ENCODE measurements at regions not wholly inside any gene's neighbourhood (a gene's known extent, or its start where the extent isn't known, plus 50 kb on each side); places are given as distances from the start of the nearest gene placed in this dataset.

DNA sequence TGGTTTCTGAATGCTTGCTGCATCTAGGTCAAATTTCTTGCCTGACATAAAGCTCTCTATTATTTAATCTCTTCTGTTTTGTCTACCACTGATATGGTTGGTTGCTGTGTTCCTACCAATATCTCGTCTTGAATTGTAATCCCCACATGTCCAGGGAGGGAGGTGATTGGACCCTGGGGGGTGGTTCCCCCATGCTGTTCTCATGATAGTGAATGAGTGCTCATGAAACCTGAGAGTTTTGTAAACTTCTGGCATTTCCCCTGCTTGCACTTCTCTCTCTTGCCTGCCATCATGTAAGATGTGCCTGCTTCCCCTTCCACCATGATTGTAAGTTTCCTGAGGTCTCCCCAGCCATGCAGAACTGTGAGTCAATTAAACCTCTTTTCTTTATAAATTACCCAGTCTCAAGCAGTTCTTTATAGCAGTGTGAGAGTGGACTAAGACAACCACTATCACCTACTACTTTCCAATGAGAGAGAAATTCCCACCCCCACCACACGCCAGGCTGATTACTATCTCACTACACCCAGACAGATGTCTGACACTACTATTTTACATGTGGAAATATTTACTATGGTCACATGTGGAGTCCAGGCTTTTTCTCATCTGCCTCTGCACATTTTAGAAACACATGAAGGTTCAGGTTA is 69.2 kb upstream of the ATP2B1 start:
- no peaks in the 10 kb centered on the region for H3K9me3 ChIP-seq (ENCODE audit: control insufficient read depth, insufficient read depth, low read length)
- no peak overlapping the region for H3K27ac ChIP-seq (ENCODE audit: low read depth, low read length)
- no peak overlapping the region for H3K4me3 ChIP-seq (ENCODE audit: low read length)
- no peaks in the 10 kb centered on the region; the same call in 1 of the 2 replicates for H3K4me1 ChIP-seq (ENCODE audit: control insufficient read depth, low read length)
- TF ChIP-seq, protein P1, sequence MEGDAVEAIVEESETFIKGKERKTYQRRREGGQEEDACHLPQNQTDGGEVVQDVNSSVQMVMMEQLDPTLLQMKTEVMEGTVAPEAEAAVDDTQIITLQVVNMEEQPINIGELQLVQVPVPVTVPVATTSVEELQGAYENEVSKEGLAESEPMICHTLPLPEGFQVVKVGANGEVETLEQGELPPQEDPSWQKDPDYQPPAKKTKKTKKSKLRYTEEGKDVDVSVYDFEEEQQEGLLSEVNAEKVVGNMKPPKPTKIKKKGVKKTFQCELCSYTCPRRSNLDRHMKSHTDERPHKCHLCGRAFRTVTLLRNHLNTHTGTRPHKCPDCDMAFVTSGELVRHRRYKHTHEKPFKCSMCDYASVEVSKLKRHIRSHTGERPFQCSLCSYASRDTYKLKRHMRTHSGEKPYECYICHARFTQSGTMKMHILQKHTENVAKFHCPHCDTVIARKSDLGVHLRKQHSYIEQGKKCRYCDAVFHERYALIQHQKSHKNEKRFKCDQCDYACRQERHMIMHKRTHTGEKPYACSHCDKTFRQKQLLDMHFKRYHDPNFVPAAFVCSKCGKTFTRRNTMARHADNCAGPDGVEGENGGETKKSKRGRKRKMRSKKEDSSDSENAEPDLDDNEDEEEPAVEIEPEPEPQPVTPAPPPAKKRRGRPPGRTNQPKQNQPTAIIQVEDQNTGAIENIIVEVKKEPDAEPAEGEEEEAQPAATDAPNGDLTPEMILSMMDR (IDR thresholded peaks at IDR 0.05; ENCODE audit: low read depth, low read length, poor library complexity, severe bottlenecking), result no peak
- TF ChIP-seq EZH2phosphoT487 (IDR thresholded peaks at IDR 0.05; ENCODE audit: borderline replicate concordance, low read length), result no peak
- no peaks in the 10 kb centered on the region for H3K27me3 ChIP-seq (ENCODE audit: control insufficient read depth, low read length)
- H3K9me2 ChIP-seq (replicated peaks; ENCODE audit: control insufficient read depth, low read length), result no peaks in the 10 kb centered on the region
- H3F3A ChIP-seq (ENCODE audit: control insufficient read depth, insufficient read depth), result no peaks in the 10 kb centered on the region
- no peak overlapping the region for H3K4me2 ChIP-seq (ENCODE audit: low read length)
- H4K20me1 ChIP-seq (ENCODE audit: control insufficient read depth, insufficient read depth, low read depth, low read length), result no peaks in the 10 kb centered on the region
- no peaks in the 10 kb centered on the region for H3K36me3 ChIP-seq (ENCODE audit: control insufficient read depth, low read length)
- H3K79me2 ChIP-seq (ENCODE audit: control insufficient read depth, low read length), result no peaks in the 10 kb centered on the region

DNA sequence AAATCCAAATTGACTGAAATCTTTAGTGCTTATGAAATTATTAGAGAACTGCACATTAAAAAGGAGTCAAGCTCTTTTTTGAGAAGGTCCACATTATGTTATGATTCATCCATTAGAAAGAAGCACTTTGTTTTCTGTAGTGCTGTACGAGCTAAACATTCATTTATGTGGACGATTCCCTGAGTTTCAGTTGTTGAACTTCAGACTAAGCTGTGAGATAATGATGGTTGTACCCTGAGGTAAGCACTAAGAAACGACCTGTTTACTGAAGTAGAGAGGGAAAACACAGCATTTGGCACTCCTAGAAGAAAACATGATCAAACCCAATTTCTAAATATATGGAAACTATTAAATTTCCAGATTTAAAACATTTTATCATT is 67.3 kb upstream of the ATP2B1 start:
- Histone ChIP-seq H3K4me2 (ENCODE audit: low read length) (no peak overlapping the region), H4K20me1 (ENCODE audit: control insufficient read depth, insufficient read depth, low read depth, low read length) (no peaks in the 10 kb centered on the region), H3K9me3 (ENCODE audit: control insufficient read depth, insufficient read depth, low read length) (no peaks in the 10 kb centered on the region; the same call in 1 of the 2 replicates), H3K27me3 (ENCODE audit: control insufficient read depth, low read length) (no peaks in the 10 kb centered on the region), H3F3A (ENCODE audit: control insufficient read depth, insufficient read depth) (no peaks in the 10 kb centered on the region), H3K27ac (ENCODE audit: low read depth, low read length) (no peak overlapping the region), H3K4me3 (ENCODE audit: low read length) (no peak overlapping the region), H3K79me2 (ENCODE audit: control insufficient read depth, low read length) (no peaks in the 10 kb centered on the region), H3K4me1 (ENCODE audit: control insufficient read depth, low read length) (no peaks in the 10 kb centered on the region), H3K36me3 (ENCODE audit: control insufficient read depth, low read length) (no peaks in the 10 kb centered on the region), H3K9me2 (replicated peaks; ENCODE audit: control insufficient read depth, low read length) (no peaks in the 10 kb centered on the region)
- no peak for TF ChIP-seq EZH2phosphoT487 (IDR thresholded peaks at IDR 0.05; ENCODE audit: borderline replicate concordance, low read length)
- TF ChIP-seq, protein P1 (IDR thresholded peaks at IDR 0.05; ENCODE audit: low read depth, low read length, poor library complexity, severe bottlenecking), result no peak

DNA sequence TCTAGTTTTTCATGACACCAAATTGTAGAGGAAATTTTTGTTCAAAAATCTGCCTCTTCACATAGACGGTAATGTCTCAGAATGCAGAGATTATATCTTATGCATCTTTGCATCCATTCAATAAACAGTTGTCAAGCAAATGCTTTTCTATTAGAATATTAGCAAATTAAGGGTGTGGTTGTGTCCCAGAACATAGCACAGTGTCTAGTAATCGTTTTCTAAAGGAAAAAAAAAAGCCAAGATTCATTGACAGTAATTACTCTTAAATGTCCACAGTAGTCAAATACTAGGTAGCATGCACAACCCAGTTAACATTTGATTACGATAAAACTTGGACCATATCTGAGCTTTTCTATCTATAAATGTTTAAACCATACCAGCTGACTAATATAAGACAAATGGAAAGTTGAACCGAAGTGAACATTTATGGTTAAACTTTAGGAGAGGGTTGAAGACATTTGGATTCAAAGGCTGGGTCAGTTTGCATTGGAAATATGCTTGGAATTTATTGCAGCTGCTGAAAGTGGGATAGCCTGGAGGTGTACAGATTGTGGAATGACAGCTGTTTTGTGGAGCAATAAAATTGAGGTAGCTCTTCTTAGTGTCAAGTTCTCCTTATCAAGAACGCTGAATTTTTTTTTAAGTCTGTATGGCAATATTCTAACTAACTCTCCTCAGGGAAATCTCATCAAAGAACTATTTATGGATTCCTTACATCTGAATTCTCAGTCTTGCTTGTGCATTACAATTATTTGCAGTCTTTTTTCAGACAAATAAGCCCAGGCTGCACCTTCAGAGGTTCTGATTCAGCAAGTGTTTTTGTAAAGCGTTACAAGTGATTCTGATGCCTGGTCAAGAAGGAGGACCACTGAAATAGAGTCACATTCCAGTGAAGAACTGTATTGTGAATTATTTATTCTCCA is 66.7 kb upstream of the ATP2B1 start:
- Histone ChIP-seq H4K20me1 (ENCODE audit: control insufficient read depth, insufficient read depth, low read depth, low read length) (no peaks in the 10 kb centered on the region), H3F3A (ENCODE audit: control insufficient read depth, insufficient read depth) (no peaks in the 10 kb centered on the region), H3K4me3 (ENCODE audit: low read length) (no peak overlapping the region), H3K27ac (ENCODE audit: low read depth, low read length) (no peak overlapping the region), H3K79me2 (ENCODE audit: control insufficient read depth, low read length) (no peaks in the 10 kb centered on the region), H3K9me2 (replicated peaks; ENCODE audit: control insufficient read depth, low read length) (no peaks in the 10 kb centered on the region), H3K4me1 (ENCODE audit: control insufficient read depth, low read length) (no peaks in the 10 kb centered on the region), H3K9me3 (ENCODE audit: control insufficient read depth, insufficient read depth, low read length) (no peaks in the 10 kb centered on the region; the same call in 1 of the 2 replicates), H3K27me3 (ENCODE audit: control insufficient read depth, low read length) (no peaks in the 10 kb centered on the region), H3K4me2 (ENCODE audit: low read length) (no peak overlapping the region), H3K36me3 (ENCODE audit: control insufficient read depth, low read length) (no peaks in the 10 kb centered on the region)
- TF ChIP-seq EZH2phosphoT487 (IDR thresholded peaks at IDR 0.05; ENCODE audit: borderline replicate concordance, low read length), result no peak
- TF ChIP-seq, protein P1 (IDR thresholded peaks at IDR 0.05; ENCODE audit: low read depth, low read length, poor library complexity, severe bottlenecking), result no peak
